ENCODE measurements at regions not wholly inside any gene's neighbourhood (a gene's known extent, or its start where the extent isn't known, plus 50 kb on each side); places are given as distances from the start of the nearest gene placed in this dataset.
A peak's percentile ranks its signal among the peaks of the same experiment; 100 is the strongest.
"Not testable (repeated sequence)": the region's sequence is repeated elsewhere in the genome, so short reads cannot be mapped to it uniquely, and the experiment has no call there.

DNA sequence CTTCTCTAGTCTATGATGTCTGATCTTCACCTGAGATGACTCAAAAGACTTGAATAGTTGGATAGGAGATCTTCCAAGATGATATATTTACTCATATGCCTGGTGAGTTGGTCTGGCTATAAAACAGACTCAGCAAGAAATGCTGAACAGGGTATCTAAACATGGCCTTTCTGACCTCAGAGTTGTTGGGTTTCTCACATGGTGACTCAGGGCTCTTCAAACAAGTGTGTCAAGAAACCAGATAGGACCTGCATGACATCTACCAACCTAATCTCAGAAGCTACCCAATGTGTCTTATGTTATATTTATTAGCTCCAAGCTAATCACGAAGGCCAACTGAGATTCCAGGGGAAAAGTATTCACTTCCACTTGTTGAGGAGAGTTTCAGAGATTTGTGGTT, 1477.3 kb downstream of the CDH8 start:
- no peak for DNase-seq

DNA sequence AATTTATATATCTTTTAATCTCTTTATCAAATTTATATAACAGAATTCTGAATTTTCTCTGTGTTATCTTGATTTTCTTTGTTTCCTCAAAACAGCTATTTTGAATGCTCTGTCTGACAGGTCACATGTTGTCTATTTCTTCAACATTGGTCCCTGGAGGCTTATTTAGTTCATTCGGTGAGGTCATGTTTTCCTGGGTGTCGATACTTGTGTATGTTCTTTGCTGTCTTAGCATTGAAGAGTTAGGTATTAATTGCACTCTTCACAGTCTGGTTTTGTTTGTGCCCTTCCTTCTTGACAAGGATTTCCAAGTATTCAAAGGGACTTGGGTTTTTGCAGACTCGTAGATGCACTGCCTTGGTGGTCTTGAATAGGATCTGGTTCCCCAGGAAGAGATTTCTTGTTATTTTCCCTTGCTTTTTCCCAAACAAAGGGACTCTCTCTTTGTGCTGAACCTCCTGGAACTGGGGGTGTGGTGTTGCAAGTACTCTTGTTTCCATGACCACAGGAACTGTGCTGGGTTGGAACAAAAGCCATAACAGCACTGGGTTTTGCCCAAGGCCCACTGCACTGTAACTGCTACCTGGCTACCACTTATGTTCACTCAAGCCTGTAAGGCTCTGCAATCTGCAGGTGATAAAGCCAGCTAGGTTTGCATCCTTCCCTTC, 1483.0 kb downstream of the CDH8 start:
- DNase-seq: no peak

DNA sequence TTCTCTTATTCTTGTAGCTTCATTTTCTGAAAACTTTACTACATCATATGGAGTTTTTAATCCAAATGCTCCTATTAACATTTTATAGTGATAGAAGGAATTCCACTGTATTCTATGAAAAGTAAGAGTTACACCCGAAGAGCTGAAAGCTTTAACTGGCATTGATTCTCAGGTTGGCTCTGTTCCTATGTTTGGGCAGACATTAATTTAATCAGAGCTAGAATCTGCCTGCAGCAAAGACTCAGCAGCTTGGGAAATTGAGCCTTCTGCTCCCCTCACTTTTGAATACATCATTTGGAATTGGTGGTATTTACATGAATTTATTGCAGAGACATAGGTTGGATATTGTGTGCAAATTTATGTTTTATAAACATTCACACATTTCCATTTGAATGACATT, 1494.7 kb downstream of the CDH8 start:
- no peak for DNase-seq

DNA sequence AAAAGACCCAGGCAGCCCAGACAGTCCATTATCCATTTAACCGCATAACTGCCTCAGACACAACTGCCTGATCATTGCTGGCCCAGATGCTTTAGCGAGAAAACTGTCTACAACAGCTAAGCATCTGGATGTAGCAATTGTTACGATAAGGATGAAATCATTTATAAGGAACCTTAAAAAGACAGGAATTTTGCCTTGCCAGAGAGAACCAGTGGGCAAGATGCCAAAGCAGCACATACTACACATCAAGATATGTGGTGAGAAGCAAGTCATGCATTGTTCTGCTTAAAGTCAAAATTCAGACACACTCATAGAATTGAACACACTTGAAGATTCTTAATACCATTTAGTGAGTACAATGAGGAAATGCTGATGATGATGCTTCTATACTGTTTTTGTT, 1525.3 kb downstream of the CDH8 start:
- DNase-seq: peak in 1 of 2 donors; percentile 0

DNA sequence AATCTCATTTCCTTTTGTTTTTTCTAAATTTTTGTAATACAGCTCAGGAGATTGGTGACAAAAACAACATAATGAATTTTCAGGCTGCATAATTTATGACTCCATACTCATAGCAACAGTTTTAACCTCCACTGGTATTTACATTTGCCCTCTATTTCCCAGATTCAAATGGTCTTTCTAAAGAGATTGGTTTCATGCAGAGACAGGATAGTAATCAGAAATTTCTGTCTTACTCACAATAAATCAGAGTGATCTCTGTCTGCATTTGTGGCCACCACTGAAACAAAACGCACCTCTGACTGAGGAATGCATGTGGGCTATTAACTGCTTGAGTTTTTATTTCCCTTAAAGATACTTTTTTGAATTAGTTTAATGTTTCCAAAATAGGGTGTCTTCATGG, 1526.0 kb downstream of the CDH8 start:
- DNase-seq: no peak

DNA sequence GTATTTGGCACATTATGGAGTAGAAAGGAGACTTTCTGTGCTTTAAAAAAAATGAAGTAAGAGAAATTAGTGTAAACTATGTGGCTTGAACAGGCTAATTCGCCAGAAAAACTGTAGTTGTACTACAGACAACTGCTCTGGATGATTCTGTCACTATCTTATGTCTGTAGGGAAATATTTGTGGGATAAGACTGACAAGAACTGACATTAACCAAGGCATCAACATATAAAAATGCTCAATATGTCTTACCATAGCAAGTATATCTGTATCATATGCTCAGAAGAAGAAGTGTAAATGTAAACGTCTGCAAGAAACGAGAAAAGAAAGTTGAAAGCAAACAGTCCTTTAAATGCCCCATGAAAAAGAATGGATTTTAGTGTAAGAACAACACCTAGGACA, 1545.0 kb downstream of the CDH8 start:
- DNase-seq: no peak

DNA sequence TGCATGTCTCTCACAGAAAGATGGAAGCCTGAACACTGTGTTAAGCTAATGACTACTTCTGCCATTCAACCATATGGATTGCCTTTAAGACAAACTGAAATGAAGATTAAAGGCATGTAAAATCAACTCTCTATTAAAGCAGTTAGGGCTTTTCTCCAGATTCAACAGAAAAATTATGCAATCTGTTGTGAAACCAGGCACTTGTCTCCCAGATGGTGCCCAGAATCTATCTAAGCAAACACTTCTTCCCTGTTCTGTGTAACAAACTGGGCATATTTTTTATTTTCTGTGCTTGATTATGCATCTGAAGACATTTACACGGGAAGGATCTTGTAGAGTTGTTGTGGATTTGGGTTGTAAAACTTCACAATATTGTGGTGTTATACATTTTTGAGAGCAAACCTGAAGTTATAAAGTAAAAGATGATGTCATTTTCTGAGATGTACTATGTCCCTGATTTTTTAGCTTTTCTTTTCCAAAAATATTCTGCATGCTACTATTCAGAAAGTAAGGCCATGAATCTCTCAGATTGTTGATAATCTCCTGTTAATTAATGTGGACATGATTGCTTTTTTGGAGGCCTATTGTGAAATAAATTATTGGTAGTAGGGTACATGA, 1550.3 kb downstream of the CDH8 start:
- DNase-seq: peak; percentile 6 to 10

DNA sequence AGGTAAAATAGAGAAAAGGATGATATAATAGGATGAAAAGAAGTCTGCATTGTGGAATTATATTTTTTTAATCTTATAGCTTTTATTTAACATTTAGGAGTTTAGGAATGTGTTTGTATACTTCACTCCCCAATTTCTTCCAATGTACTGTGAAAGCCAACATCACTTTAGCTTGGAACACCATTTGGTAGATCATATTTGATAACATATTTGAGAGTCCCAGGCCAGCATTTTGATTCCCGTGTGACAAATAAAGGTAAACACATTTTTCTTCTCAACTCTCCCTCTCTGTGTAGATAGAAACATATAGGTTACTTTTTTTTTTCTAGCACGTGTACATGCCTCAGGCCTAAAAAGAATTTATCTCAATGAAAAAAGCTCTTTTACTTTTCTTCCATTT, 1551.3 kb downstream of the CDH8 start:
- DNase-seq: no peak

DNA sequence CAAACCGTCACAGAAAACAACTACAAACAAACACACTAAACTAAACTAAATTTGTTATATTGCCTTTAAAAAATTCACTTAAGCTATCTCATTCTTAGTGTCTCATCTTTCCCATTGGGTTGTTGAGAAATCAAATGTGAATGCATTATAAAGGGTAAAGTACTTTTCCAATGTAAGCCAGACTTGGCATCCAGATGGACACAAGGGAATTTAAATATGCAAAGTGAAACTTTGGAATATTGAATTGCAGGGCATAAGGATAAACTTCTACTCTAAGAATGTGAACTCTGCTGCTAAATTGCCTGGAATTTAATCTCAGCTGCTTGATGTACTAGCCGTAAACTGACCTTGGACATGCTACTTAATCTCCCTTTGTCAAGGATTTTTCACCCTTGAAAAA, 1554.6 kb downstream of the CDH8 start:
- DNase-seq: no peak

DNA sequence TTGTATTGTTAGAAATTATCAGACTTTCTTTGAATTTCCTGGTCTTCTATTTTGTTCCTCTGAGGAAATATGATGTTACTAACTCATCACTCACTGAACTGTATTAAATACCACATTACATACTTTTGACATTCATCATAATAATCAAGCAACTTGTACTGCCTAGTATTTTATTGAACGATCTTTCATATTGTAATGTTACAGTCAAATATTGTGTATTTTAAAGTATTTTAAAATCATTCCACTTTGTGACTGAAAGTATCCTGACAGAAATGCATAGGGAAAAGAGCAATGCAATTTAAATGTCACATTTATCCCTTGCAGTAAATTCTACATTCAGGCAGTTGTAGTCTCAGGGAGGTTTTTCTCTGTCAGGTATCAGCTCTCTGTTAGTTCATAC, 1557.4 kb downstream of the CDH8 start:
- no peak for DNase-seq

DNA sequence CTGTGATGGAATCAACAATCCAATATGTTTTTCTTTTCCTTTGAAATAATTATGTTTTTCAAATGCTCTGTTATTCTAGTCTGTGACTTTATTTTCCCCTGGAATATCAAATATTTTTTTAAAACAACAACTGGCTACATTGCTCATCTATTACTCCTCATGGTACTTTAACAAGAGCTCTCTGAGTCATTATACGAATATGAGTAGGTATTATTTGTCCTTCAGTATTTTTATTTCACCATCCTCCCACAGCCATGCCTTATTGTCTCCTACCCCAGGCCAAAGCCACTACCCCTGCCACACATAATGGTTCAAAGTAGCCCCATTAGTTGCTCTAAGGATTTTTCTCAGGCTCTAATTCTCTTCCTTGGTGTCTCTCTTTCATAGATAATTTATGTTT, 1572.3 kb downstream of the CDH8 start:
- no peak for DNase-seq

DNA sequence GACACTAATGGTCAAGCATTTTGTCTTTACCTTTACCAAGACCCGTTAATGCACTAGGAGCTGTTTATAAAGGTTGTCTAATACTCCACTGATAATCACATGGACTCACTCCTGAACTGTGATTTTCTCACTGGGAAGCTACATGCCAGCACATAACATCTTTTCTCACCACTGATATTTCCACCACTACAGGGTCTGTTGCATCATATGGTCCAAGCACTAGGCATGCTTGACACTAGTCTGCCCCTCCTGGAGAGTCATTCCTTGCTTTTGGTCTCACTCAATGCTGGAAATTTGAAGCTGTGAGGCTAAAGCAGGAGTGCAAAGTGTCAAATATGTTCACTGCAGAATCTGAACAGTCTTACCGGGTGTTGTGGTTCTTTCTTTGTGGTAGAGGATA, 1576.8 kb downstream of the CDH8 start:
- no peak for DNase-seq

DNA sequence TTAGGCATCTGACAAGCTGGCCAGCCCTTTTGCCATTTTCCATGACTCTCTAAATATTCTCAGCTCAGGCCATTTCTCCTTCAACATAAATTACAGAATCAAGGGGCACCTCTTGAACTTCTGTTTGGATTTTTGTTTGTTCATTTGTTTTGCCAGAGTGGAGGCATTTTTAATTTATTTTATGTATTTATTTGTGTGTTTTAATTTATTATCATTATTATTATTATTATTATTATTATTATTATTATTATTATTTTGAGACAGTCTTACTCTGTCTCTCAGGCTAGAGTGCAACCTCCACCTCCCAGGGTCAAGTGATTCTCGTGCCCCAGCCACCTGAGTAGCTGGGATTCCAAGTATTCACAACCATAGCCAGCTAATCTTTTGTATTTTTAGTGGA, 1578.0 kb downstream of the CDH8 start:
- DNase-seq: no peak

DNA sequence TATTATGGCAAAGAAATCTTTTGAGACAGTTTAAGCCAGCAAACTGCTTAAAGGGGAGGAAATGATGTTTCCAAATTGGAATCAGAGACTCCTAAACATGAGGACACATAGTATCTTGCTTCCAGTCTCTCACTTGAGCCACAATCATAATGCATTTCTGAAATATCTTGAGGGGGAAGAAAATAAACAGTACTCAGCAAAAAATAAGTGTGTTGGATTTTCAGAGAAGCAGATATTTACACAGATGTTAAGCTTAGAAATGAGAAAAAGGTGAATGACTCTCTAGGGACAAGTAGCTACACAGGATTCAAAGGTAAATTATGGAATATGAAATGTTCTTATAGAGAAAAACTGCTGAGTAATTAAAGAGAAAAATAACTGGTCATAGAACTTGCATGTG, 1583.6 kb downstream of the CDH8 start:
- DNase-seq: no peak

DNA sequence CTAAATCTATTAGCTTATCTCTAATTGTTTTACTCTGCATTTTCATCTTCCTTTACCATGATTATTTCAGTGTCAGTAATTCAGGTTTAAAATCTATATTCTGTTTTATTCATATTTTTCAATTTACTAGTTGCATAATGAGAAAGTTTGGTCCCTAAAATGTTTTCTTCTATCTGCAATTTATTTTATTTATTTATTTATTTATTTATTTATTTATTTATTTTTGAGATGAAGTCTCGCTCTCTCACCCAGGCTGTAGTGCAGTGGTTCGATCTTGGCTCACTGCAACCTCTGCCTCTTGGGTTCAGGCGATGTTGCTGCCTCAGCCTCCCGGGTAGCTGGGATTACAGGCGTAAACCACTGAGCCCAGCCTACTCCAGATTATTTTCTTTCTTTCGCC, 1597.3 kb downstream of the CDH8 start:
- no peak for DNase-seq

DNA sequence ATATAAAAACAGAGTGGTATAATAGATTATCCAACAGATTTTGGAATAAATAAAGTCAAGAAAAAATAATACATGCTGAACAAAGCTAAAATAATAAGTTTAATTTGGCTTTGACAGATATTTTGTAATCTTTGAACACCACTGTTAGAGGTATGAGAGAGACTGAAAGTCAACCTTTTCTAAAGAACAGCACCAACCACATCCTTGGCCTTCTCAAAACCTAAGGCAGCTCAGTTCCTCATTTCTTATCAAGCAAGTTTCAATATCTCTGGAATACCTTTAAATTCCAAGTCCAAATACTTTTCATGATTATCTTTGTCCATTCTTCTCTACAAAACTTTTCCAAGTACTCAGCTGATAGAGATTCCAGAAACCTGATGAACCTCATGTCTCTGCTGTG, 1603.8 kb downstream of the CDH8 start:
- no peak for DNase-seq

DNA sequence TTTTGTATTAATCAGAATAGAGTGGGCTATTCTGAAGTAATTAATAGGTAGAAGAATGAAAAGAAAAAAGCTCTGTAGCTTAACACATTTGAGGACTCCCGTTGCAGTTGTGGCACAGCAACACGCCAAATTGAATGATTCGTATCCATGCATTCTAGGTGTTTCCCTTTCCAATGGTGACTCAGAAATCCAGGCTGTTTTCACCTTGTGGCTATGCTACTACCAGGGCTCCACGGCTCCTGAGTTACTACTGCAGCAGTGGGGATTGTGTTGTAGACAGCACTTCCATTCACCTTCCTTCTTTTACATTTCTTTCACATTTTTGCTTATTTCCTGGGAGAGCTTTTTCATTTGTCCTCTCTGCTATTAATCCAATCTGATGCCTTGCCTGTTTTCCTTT, 1616.4 kb downstream of the CDH8 start:
- DNase-seq: no peak

DNA sequence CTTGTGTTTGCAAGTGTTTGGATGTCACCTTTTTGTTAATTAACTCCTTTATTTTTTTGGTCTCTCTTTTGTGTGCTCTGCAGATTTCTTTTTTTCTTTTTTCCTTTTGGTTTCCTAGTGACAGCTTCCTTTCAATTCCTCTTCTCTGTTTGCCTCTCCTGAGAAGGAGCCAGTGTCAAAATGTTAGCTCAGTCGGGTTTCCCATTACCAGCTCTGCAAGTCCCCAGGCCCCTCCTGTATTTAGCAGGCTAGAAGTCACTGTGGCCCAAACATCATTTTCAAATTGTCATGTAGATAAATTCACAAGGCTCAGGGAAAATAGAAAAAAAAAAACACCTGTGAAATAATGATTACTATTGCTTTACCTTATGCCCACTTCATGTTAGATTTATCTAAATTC, 1621.6 kb downstream of the CDH8 start:
- no peak for DNase-seq

DNA sequence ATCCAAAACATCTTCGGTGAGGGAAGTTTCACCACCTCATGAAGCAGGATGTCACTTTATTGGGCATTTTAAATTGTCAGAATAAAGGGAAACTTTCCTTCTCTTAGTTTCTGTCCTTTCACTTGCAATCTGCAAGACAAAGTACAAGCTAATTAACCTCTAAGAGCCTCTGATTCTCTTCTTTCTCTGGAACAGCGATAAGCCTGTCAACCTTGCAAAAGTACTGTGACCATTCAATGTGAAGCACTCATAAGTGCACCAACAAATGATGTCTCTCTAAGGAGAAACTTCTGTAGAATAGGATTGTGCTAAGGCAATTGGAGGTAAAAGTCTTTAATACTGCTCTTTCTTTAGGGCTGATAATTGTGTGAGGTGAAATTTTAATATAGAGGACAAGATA, 1622.3 kb downstream of the CDH8 start:
- no peak for DNase-seq

DNA sequence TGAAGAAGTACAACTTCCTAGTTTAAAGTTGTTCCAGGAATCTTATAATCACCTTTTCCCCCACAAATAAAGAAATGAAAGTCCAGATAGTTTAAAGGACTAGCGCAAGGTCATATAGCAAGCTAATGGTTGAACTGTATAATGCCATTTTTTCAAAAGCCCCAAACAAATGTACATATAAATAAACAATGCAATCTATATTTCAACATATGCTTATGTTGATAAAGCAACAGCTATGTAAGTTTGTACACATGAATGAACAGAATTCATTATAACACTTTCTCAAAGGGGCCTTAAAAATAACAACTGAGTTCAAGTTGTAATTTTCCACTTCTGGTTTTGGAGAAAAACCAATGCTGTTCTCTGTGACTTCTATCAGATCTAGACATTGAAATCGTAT, 1628.6 kb downstream of the CDH8 start:
- DNase-seq: peak in 1 of 2 donors; percentile 12

DNA sequence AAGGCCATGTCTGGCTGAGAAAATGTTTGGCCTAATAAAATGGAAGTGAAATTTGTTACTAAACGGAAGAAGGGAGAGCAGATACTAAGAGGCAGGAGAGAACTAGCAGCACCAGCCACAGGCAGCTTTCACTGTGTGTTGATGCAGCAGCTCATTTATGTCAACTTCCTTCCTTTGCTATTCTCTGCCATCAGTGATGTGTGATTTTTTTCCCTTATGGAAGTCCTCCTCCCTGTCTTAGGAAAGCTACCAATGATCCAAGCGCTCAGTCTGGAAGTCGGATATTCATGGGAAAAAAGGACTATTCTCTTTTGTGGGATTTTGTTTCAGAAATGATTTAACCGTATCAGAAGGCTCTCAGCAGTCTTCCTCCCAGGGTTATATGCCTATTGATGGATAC, 1629.2 kb downstream of the CDH8 start:
- peak; percentile 18 to 32 for DNase-seq

DNA sequence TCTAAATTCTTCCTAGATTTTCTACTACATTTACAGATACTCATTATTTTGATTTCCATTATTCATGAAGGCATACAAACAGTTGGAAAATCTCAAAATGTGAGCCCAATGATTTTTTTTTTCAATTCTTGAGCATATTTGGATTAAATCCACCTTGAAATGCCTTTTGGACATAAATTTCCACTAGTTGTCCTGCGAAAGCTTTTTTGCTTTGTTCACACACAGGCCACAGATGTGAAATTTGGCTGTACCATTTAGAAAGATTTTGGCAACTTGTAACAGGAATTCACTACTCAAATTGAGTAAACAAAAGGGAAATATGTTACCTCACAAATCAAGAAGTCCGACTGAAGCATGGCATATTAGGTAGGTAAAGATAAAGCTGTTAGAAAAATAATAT, 1631.0 kb downstream of the CDH8 start:
- no peak for DNase-seq

DNA sequence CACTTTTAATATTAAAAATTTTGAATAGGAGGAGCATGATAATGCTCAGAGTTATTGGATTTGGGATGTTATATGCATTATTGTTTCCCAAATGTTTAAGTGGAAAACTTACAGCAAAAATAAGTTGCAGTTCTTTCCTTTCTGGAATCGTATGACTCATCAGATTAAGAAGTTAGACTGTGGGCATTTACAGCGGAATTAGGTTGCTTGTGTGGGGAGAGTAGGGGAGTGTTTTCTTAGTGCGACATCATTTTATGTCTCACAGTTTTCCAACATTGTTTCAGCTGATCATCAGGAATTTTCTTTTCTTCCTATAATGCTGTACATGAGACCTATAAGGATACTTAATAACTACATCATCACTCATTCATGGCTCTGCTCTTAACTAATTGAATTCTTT, 1631.8 kb downstream of the CDH8 start:
- DNase-seq: no peak

DNA sequence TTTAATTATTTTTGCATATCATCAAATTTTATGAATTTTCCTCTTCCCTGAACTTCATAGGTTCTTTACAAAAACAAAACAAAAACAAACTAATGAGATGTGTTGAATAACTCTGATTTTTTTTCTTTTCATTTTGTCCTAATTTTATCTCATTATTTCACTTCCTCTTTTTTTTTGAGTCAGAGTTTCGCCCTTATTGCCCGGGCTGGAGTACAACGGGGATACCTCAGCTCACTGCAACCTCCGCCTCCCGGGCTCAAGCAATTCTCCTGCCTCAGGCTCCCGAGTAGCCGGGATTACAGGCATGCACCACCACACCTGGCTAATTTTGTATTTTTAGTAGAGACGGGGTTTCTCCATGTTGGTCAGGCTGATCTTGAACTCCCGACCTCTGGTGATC, 1633.3 kb downstream of the CDH8 start:
- DNase-seq: not testable (repeated sequence)
